Lower leg skin (tissue), 4 donors: ENCODE measurements at regions not wholly inside any gene's neighbourhood (a gene's known extent, or its start where the extent isn't known, plus 50 kb on each side); places are given as distances from the start of the nearest gene placed in this dataset.

Source experiments
- DNase-seq, 2 donors: peaks; one replicate each; pipeline ENCODE4 v3.0.0-alpha.2; 2019; ENCODE audit warnings: low spot score in 2 of 2
- H3K4me3 ChIP-seq: fragments of 200-600 bp; sonication (generic); 2 replicates; pipeline ENCODE4 v1.5.1; 2017; ENCODE audit warnings: mild to moderate bottlenecking, low read depth; ENCODE audit not compliant: poor library complexity, severe bottlenecking
- CTCF ChIP-seq, 3 donors: fragments of 450-650 bp; IDR thresholded peaks; one replicate each; pipeline ENCODE4 v1.5.1; 2016; ENCODE audit warnings: antibody characterized with exemption in 3 of 3, mild to moderate bottlenecking in 3 of 3, moderate library complexity in 2 of 3
- POLR2A ChIP-seq, 2 donors: fragments of 450-650 bp; IDR thresholded peaks; one replicate each; pipeline ENCODE4 v1.6.1; 2016 to 2017; ENCODE audit warnings: antibody characterized with exemption in 2 of 2, mild to moderate bottlenecking in 1 of 2, moderate library complexity in 1 of 2
- WGBS, 2 donors: methylation state at CpG; one replicate each; pipeline ENCODE4 v1.1.5; 2018; 5-methylcytosine and 5-hydroxymethylcytosine counted together
- intact Hi-C: fragments of 100-400 bp; cut with DNase I; formaldehyde crosslinking; loops from one replicate; pipeline ENCODE4 v1.15.0; 2023; ENCODE audit warnings: low total_unique reads

- no peak for DNase-seq
- WGBS, 2 donors, result 76 to 78% methylated on average over 7 of the region's 7 CpGs
- intact Hi-C loops, result no loop called here
Observed at GRCh38 chr14:105897725-105898113, 371.3 kb downstream of the TMEM121 start.

GRCh38 chr14:105898482-105899010 is 372.2 kb downstream of the TMEM121 start:
- DNase-seq, result no peak
- 80 to 94% methylated on average over 10 to 11 of the region's 11 CpGs for WGBS, 2 donors

More at GRCh38 chr14:105897725-105898113, 371.3 kb downstream of the TMEM121 start:
- no peak for TF ChIP-seq POLR2A (IDR thresholded peaks at IDR 0.05)
- no peak overlapping the region for H3K4me3 ChIP-seq

GRCh38 chr14:105899071-105899641 is 372.8 kb downstream of the TMEM121 start:
- no peak for DNase-seq
- TF ChIP-seq POLR2A (IDR thresholded peaks at IDR 0.05), result no peak
- no peak for TF ChIP-seq CTCF (IDR thresholded peaks at IDR 0.05)
- intact Hi-C loops, result no loop called here
- no peak overlapping the region for H3K4me3 ChIP-seq
- 77 to 83% methylated on average over 6 to 9 of the region's 9 CpGs for WGBS, 2 donors

More at GRCh38 chr14:105898482-105899010, 372.2 kb downstream of the TMEM121 start:
- intact Hi-C loops, result no loop called here
- no peak overlapping the region for H3K4me3 ChIP-seq
- no peak for TF ChIP-seq POLR2A (IDR thresholded peaks at IDR 0.05)
- TF ChIP-seq CTCF (IDR thresholded peaks at IDR 0.05), result no peak

- no peak for DNase-seq
- intact Hi-C loops, result no loop called here
- no peak overlapping the region for H3K4me3 ChIP-seq
- 75 to 83% methylated on average over 5 of the region's 11 CpGs for WGBS, 2 donors
- no peak for TF ChIP-seq POLR2A (IDR thresholded peaks at IDR 0.05)
- TF ChIP-seq CTCF (IDR thresholded peaks at IDR 0.05), result no peak
Observed at GRCh38 chr14:105899657-105900397, 373.4 kb downstream of the TMEM121 start.

GRCh38 chr14:105900398-105901160 is 374.2 kb downstream of the TMEM121 start:
- no peak overlapping the region for H3K4me3 ChIP-seq
- no peak for DNase-seq
- intact Hi-C loops, result no loop called here
- TF ChIP-seq POLR2A (IDR thresholded peaks at IDR 0.05), result no peak
- TF ChIP-seq CTCF (IDR thresholded peaks at IDR 0.05), result no peak
- WGBS, 2 donors, result 81 to 92% methylated on average over 18 to 25 of the region's 30 CpGs

GRCh38 chr14:105901226-105901625 is 374.8 kb downstream of the TMEM121 start:
- no peak for DNase-seq

More at GRCh38 chr14:105901226-105901625, 374.8 kb downstream of the TMEM121 start:
- TF ChIP-seq CTCF (IDR thresholded peaks at IDR 0.05) (no peak), POLR2A (IDR thresholded peaks at IDR 0.05) (no peak)
- intact Hi-C loops, result no loop called here
- no peak overlapping the region for H3K4me3 ChIP-seq
- WGBS, 2 donors, result 81 to 84% methylated on average over 6 to 10 of the region's 10 CpGs
